HepG2 (cell line): ENCODE measurements at regions not wholly inside any gene's neighbourhood (a gene's known extent, or its start where the extent isn't known, plus 50 kb on each side); places are given as distances from the start of the nearest gene placed in this dataset.

ENCODE experiments used
- ATAC-seq: fragments of 200-7000 bp; cut with Tn5 transposase; 3 replicates; pipeline ENCODE4 v1.9.1; 2020; ENCODE audit warnings: mild to moderate bottlenecking, moderate library complexity
- BruUV-seq: library from RNA; stranded (reverse); fragments of 400-500 nt; replicated peaks from 2 replicates; lab custom pipeline; 2021; lab: Mats Ljungman, UMichigan
- CTCF ChIA-PET: fragments of 300-600 bp; formaldehyde crosslinking; extraction: SDS; loops from one replicate; lab custom pipeline; 2021; ENCODE audit warnings: low total read pairs, inconsistent platforms, low intra/inter-chr PET ratio; lab: Yijun Ruan, JAX
- POLR2A ChIA-PET: fragments of 350-600 bp; sonication (Branson Sonifier 250); formaldehyde crosslinking; loops from one replicate; lab custom pipeline; 2020; ENCODE audit warnings: antibody characterized with exemption, inconsistent platforms; lab: Yijun Ruan, JAX
- DNase-seq: peaks from one replicate; pipeline ENCODE4 v3.0.0-alpha.2; 2015; ENCODE audit warnings: low spot score
- FAIRE-seq: peaks from 3 replicates; lab custom pipeline; 2011; peaks lifted over from hg19 to GRCh38; lab: Jason Lieb, UNC
- H2AFZ ChIP-seq: one replicate; pipeline ENCODE4 v1.6.1; 2011; ENCODE audit warnings: low read length, inconsistent platforms
- H3K27ac ChIP-seq: fragments of 300-600 bp; 3 replicates; pipeline ENCODE4 v1.8.0; 2011; ENCODE audit warnings: mixed run types, mild to moderate bottlenecking, mixed read lengths, low read length, inconsistent platforms; ENCODE audit not compliant: insufficient read depth; ENCODE audit errors: extremely low read length
- H3K27me3 ChIP-seq, 2 experiments: fragments of 200-600 bp in 1 of 2; 2 replicates in 1 of 2; 3 replicates in 1 of 2; pipeline versions ENCODE4 v1.6.0 to v1.8.0; 2011; ENCODE audit warnings: low read length in 2 of 2, mild to moderate bottlenecking in 2 of 2, moderate library complexity in 2 of 2, inconsistent platforms in 1 of 2; ENCODE audit not compliant: insufficient read depth in 2 of 2, control insufficient read depth in 1 of 2
- H3K36me3 ChIP-seq, 2 experiments: fragments of 200-600 bp in 1 of 2; replicated peaks in 1 of 2; 2 replicates in 1 of 2; 3 replicates in 1 of 2; pipeline versions ENCODE4 v1.5.1 to v1.8.0; 2011; ENCODE audit warnings: low read length in 2 of 2, inconsistent platforms in 1 of 2; ENCODE audit not compliant: insufficient read depth in 2 of 2, control insufficient read depth in 1 of 2
- H3K4me1 ChIP-seq: 2 replicates; pipeline ENCODE4 v1.5.1; 2012; ENCODE audit warnings: low read length, inconsistent platforms; ENCODE audit not compliant: insufficient read depth
- H3K4me2 ChIP-seq: 2 replicates; pipeline ENCODE4 v1.6.0; 2011; ENCODE audit warnings: low read depth, low read length, inconsistent platforms
- H3K4me3 ChIP-seq, 3 experiments: fragments of 200-600 bp in 1 of 3; sonication (generic), shearing (Covaris generic) in 1 of 3; replicated peaks in 1 of 3; 2 replicates each; pipeline ENCODE4 v1.5.1; 2011 to 2016; ENCODE audit warnings: low read length in 3 of 3, inconsistent platforms in 2 of 3, low read depth in 2 of 3, mild to moderate bottlenecking in 2 of 3, control low read depth in 1 of 3, mixed read lengths in 1 of 3; ENCODE audit not compliant: insufficient read depth in 1 of 3
- H3K79me2 ChIP-seq: one replicate; pipeline ENCODE4 v1.6.1; 2011; ENCODE audit warnings: low read length, inconsistent platforms; ENCODE audit not compliant: insufficient read depth
- H3K9ac ChIP-seq: 2 replicates; pipeline ENCODE4 v1.6.0; 2011; ENCODE audit warnings: mild to moderate bottlenecking, low read depth, low read length, inconsistent platforms; ENCODE audit not compliant: insufficient read depth
- H3K9me3 ChIP-seq: 2 replicates; pipeline ENCODE4 v1.5.1; 2012; ENCODE audit warnings: mild to moderate bottlenecking, low read length
- H4K20me1 ChIP-seq: 2 replicates; pipeline ENCODE4 v1.6.0; 2011; ENCODE audit warnings: inconsistent platforms, mild to moderate bottlenecking, low read length, moderate library complexity; ENCODE audit not compliant: insufficient read depth
- FOSL2 ChIP-seq: sonication (generic); formaldehyde crosslinking; IDR thresholded peaks from 2 replicates; pipeline ENCODE4 v1.4.0; 2020; ENCODE audit warnings: missing genetic modification reagents
- HMGA1 ChIP-seq: sonication (generic); formaldehyde crosslinking; conservative IDR thresholded peaks from 2 replicates; pipeline ENCODE4 v1.4.0; 2020; ENCODE audit warnings: missing genetic modification reagents
- HNRNPK ChIP-seq: fragments of 200-400 bp; formaldehyde crosslinking; IDR thresholded peaks from 2 replicates; pipeline ENCODE4 v1.6.1; 2018; ENCODE audit warnings: low read length, low read depth, moderate library complexity, mild to moderate bottlenecking; ENCODE audit not compliant: poor library complexity, severe bottlenecking
- SIN3B ChIP-seq: fragments of 150-350 bp; IDR thresholded peaks from 2 replicates; pipeline ENCODE4 v1.6.1; 2014; ENCODE audit warnings: low read length
- SMAD3 ChIP-seq: sonication (generic); formaldehyde crosslinking; IDR thresholded peaks from 2 replicates; pipeline ENCODE4 v1.4.0; 2020; ENCODE audit warnings: missing genetic modification reagents
- ZFP36 ChIP-seq: fragments of 150-350 bp; IDR thresholded peaks from 2 replicates; pipeline ENCODE4 v1.6.1; 2018; ENCODE audit warnings: borderline replicate concordance, low read length, low read depth; ENCODE audit not compliant: partially characterized antibody
- WGBS: methylation state at CpG from one replicate; pipeline ENCODE4 v1.1.6; 2017; ENCODE audit warnings: low lambda C conversion rate; 5-methylcytosine and 5-hydroxymethylcytosine counted together
- in situ Hi-C: cut with HindIII; loops from 2 replicates; pipeline ENCODE4 v1.10.0; 2017; ENCODE audit warnings: low pct_unique_long_range_greater_than_20kb; ENCODE audit not compliant: extremely low pct_ligation_motif_present
- intact Hi-C: fragments of 100-400 bp; cut with micrococcal nuclease; formaldehyde crosslinking; loops from one replicate; pipeline ENCODE4 v1.10.0; 2022; ENCODE audit not compliant: unreplicated experiment
- TF ChIP-seq, protein P1 (sequence below): sonication (generic); formaldehyde crosslinking; IDR thresholded peaks from 2 replicates; pipeline ENCODE4 v1.4.0; 2020; ENCODE audit warnings: low read depth, missing genetic modification reagents
- TF ChIP-seq, protein P2 (sequence below), 2 experiments: IDR thresholded peaks; 2 replicates each; pipeline ENCODE4 v1.6.1; 2011 to 2012; ENCODE audit warnings: low read length in 2 of 2, borderline replicate concordance in 1 of 2, low read depth in 1 of 2, mild to moderate bottlenecking in 1 of 2, moderate library complexity in 1 of 2

- no peak overlapping the region for H3K4me2 ChIP-seq
- H3K4me1 ChIP-seq: no peaks in the 10 kb centered on the region
- H2AFZ ChIP-seq: no peak overlapping the region
- no peaks in the 10 kb centered on the region for H3K9me3 ChIP-seq
- 5% methylated on average over 4 of the region's 4 CpGs for WGBS
- TF ChIP-seq HMGA1 (CRISPR knock-in tag): no peak
- TF ChIP-seq FOSL2 (CRISPR knock-in tag): no peak
- BruUV-seq: no TSS peak
- H3K27ac ChIP-seq: no peak overlapping the region
- DNase-seq: no peak
- intact Hi-C loops: no loop called here
- ChIA-PET POLR2A (no interaction called here), CTCF (no interaction called here)
- no peak overlapping the region for H3K9ac ChIP-seq
- H4K20me1 ChIP-seq: no peaks in the 10 kb centered on the region
- in situ Hi-C loops: no loop called here
- no peaks in the 10 kb centered on the region for H3K79me2 ChIP-seq
- H3K4me3 ChIP-seq: no peak overlapping the region
- ATAC-seq: no peak
- H3K27me3 ChIP-seq: no peaks in the 10 kb centered on the region
- FAIRE-seq: no peak
- H3K36me3 ChIP-seq: no peaks in the 10 kb centered on the region
Observed at GRCh38 chr5:159609359-159609758, 279.1 kb upstream of the IL12B start.

GRCh38 chr5:159610966-159611579 is 280.8 kb upstream of the IL12B start:
- H3K27me3 ChIP-seq: 0 out of 5 replicates have a peak, but pooled peaks cover 0 to 2% of the 10 kb centered on the region in 2 experiments
- no peak overlapping the region for H2AFZ ChIP-seq
- DNase-seq (no peak), FAIRE-seq (no peak), ATAC-seq (no peak)
- H3K9ac ChIP-seq: no peak overlapping the region
- intact Hi-C loops: no loop called here
- no peaks in the 10 kb centered on the region for H3K9me3 ChIP-seq
- WGBS: 32% methylated on average over 2 of the region's 2 CpGs
- H3K4me1 ChIP-seq: no peaks in the 10 kb centered on the region
- CTCF ChIA-PET: no interaction called here
- H4K20me1 ChIP-seq: no peaks in the 10 kb centered on the region
- no peak overlapping the region for H3K27ac ChIP-seq
- POLR2A ChIA-PET: no interaction called here
- no peak overlapping the region for H3K4me2 ChIP-seq
- H3K4me3 ChIP-seq: no peak overlapping the region
- H3K36me3 ChIP-seq: no peaks in the 10 kb centered on the region
- in situ Hi-C loops: no loop called here
- no TSS peak for BruUV-seq
- H3K79me2 ChIP-seq: no peaks in the 10 kb centered on the region
- TF ChIP-seq, protein P1, sequence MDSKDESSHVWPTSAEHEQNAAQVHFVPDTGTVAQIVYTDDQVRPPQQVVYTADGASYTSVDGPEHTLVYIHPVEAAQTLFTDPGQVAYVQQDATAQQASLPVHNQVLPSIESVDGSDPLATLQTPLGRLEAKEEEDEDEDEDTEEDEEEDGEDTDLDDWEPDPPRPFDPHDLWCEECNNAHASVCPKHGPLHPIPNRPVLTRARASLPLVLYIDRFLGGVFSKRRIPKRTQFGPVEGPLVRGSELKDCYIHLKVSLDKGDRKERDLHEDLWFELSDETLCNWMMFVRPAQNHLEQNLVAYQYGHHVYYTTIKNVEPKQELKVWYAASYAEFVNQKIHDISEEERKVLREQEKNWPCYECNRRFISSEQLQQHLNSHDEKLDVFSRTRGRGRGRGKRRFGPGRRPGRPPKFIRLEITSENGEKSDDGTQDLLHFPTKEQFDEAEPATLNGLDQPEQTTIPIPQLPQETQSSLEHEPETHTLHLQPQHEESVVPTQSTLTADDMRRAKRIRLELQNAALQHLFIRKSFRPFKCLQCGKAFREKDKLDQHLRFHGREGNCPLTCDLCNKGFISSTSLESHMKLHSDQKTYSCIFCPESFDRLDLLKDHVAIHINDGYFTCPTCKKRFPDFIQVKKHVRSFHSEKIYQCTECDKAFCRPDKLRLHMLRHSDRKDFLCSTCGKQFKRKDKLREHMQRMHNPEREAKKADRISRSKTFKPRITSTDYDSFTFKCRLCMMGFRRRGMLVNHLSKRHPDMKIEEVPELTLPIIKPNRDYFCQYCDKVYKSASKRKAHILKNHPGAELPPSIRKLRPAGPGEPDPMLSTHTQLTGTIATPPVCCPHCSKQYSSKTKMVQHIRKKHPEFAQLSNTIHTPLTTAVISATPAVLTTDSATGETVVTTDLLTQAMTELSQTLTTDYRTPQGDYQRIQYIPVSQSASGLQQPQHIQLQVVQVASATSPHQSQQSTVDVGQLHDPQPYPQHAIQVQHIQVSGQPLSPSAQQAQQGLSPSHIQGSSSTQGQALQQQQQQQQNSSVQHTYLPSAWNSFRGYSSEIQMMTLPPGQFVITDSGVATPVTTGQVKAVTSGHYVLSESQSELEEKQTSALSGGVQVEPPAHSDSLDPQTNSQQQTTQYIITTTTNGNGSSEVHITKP (CRISPR knock-in tag): no peak
- TF ChIP-seq HNRNPK (no peak), SIN3B (no peak), ZFP36 (no peak), SMAD3 (CRISPR knock-in tag) (no peak)
- TF ChIP-seq, protein P2, sequence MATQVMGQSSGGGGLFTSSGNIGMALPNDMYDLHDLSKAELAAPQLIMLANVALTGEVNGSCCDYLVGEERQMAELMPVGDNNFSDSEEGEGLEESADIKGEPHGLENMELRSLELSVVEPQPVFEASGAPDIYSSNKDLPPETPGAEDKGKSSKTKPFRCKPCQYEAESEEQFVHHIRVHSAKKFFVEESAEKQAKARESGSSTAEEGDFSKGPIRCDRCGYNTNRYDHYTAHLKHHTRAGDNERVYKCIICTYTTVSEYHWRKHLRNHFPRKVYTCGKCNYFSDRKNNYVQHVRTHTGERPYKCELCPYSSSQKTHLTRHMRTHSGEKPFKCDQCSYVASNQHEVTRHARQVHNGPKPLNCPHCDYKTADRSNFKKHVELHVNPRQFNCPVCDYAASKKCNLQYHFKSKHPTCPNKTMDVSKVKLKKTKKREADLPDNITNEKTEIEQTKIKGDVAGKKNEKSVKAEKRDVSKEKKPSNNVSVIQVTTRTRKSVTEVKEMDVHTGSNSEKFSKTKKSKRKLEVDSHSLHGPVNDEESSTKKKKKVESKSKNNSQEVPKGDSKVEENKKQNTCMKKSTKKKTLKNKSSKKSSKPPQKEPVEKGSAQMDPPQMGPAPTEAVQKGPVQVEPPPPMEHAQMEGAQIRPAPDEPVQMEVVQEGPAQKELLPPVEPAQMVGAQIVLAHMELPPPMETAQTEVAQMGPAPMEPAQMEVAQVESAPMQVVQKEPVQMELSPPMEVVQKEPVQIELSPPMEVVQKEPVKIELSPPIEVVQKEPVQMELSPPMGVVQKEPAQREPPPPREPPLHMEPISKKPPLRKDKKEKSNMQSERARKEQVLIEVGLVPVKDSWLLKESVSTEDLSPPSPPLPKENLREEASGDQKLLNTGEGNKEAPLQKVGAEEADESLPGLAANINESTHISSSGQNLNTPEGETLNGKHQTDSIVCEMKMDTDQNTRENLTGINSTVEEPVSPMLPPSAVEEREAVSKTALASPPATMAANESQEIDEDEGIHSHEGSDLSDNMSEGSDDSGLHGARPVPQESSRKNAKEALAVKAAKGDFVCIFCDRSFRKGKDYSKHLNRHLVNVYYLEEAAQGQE (IDR thresholded peaks at IDR 0.05; ENCODE audit: borderline replicate concordance in 1 of 2, low read depth in 1 of 2, low read length in 2 of 2): no peak
